Activated naive CD4-positive, alpha-beta T cell treated with anti-CD3 and anti-CD28 coated beads, Interleukin-2, amount 10 ng/mL, durations not matched to agents 7 days and 5 days (primary cell): ENCODE measurements at regions not wholly inside any gene's neighbourhood (a gene's known extent, or its start where the extent isn't known, plus 50 kb on each side); places are given as distances from the start of the nearest gene placed in this dataset.
"Not testable (repeated sequence)": the region's sequence is repeated elsewhere in the genome, so short reads cannot be mapped to it uniquely, and the experiment has no call there.

Experiments
- CTCF ChIA-PET: fragments of 350-600 bp; sonication (Branson Sonifier 250); formaldehyde crosslinking; loops from one replicate; lab custom pipeline; 2021; ENCODE audit warnings: antibody characterized with exemption; lab: Charles Lee
- DNase-seq: peaks from one replicate; pipeline ENCODE4 v3.0.0-alpha.2; 2020
- H3K27ac Mint-ChIP-seq: one replicate; pipeline ENCODE4 v1.8.0; 2021; ENCODE audit warnings: mild to moderate bottlenecking, moderate library complexity, mixed read lengths
- H3K27me3 Mint-ChIP-seq: one replicate; pipeline ENCODE4 v1.8.0; 2021; ENCODE audit warnings: mild to moderate bottlenecking, mixed read lengths
- H3K36me3 Mint-ChIP-seq: one replicate; pipeline ENCODE4 v1.8.0; 2021; ENCODE audit warnings: mixed read lengths
- H3K4me1 Mint-ChIP-seq: one replicate; pipeline ENCODE4 v1.8.0; 2021; ENCODE audit warnings: mixed read lengths
- H3K4me3 Mint-ChIP-seq: one replicate; pipeline ENCODE4 v1.8.0; 2021; ENCODE audit warnings: mild to moderate bottlenecking, moderate library complexity, mixed read lengths
- H3K9me3 Mint-ChIP-seq: one replicate; pipeline ENCODE4 v1.8.0; 2021; ENCODE audit warnings: mixed read lengths

DNA sequence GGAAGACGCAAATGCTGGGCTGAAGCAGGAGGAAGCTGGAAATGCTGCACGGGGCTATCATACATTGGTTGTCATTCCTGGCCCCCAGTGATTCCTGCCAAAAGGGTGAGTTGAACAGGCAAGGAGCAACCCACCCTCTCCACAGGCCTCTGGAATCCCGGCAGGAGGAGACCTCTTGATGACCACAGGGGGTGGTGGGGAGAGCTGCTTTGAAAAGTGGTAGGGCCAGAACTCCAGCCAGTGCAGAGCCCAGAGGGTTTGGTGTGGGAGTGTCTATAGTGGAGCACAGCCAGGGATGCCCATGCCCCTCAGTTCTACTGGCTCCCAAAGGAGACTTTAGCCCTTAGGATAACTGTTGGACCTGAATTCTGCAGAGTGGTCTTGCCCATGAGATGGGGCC lies 89.2 kb downstream of the SAMD9 start:
- Mint-ChIP-seq H3K4me1 (peaks cover 5% of the 10 kb centered on the region), H3K27me3 (no peaks in the 10 kb centered on the region), H3K27ac (no peak overlapping the region), H3K4me3 (no peak overlapping the region), H3K9me3 (peaks cover 20% of the 10 kb centered on the region), H3K36me3 (peaks cover 4% of the 10 kb centered on the region)
- no peak for DNase-seq
- CTCF ChIA-PET, result no interaction called here

DNA sequence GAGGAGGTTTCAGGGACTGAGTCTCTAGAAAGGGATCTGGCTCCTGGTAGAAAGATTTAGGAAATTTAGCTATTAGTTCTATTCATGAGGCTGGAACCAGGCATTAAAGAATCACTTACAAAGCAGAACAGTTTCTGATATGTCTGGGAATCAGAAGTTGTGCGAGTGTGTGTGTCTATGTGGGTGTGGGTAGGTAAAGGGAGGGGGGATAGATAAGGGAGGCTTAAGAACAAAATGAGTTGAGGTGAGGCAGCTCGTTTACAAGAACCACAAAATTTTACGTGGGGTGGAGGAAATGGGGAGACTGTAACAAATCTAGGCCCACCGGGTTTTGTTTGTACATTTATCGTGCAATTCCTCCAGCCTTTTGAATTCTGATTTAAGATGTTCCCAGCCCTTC lies 90.7 kb downstream of the SAMD9 start:
- DNase-seq, result no peak
- Mint-ChIP-seq H3K36me3 (peaks cover 4% of the 10 kb centered on the region), H3K27me3 (no peaks in the 10 kb centered on the region), H3K27ac (no peak overlapping the region), H3K4me1 (peaks cover 5% of the 10 kb centered on the region), H3K4me3 (no peak overlapping the region), H3K9me3 (peaks cover 17% of the 10 kb centered on the region)
- CTCF ChIA-PET, result no interaction called here

GRCh38 chr7:93026425-93026824 lies 91.4 kb downstream of the SAMD9 start:
- H3K4me1 Mint-ChIP-seq, result peaks cover 5% of the 10 kb centered on the region
- no peak for DNase-seq
- peaks cover 13% of the 10 kb centered on the region for H3K9me3 Mint-ChIP-seq
- CTCF ChIA-PET, result no interaction called here
- no peak overlapping the region for H3K4me3 Mint-ChIP-seq
- peaks cover 4% of the 10 kb centered on the region for H3K36me3 Mint-ChIP-seq
- no peak overlapping the region for H3K27ac Mint-ChIP-seq
- no peaks in the 10 kb centered on the region for H3K27me3 Mint-ChIP-seq

DNA sequence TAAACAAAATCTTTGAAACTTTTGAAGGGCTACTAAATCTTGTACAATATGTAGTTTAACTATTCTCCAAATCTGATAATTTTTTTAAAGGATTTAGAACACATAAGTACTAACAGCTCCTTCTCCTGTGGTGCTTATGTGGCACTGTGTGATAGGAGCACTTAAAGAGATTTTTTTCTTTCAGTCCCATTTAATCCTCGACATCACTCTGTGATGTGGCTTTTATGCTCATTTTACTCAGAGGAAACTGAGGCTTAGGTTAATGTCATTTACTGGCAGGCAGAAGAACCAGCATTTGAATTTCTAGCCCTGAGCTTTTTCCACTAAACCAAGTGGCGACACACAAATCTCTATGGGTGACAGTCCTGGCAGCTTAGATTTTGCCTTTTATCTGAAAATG lies 92.4 kb downstream of the SAMD9 start:
- H3K36me3 Mint-ChIP-seq, result no peaks in the 10 kb centered on the region
- DNase-seq, result no peak
- CTCF ChIA-PET, result interaction anchor here (1.2 kb wide), 1 partner anchor 8 kb away, joined by 3 read pairs; no protein-coding TSS in a partner anchor
- H3K9me3 Mint-ChIP-seq, result peaks cover 6% of the 10 kb centered on the region
- no peak overlapping the region for H3K4me3 Mint-ChIP-seq
- no peaks in the 10 kb centered on the region for H3K27me3 Mint-ChIP-seq
- H3K4me1 Mint-ChIP-seq, result peaks cover 5% of the 10 kb centered on the region
- no peak overlapping the region for H3K27ac Mint-ChIP-seq

GRCh38 chr7:93022931-93023478 lies 94.8 kb downstream of the SAMD9 start:
- H3K27ac Mint-ChIP-seq, H3K27me3 Mint-ChIP-seq, H3K36me3 Mint-ChIP-seq, H3K4me3 Mint-ChIP-seq, H3K4me1 Mint-ChIP-seq, CTCF ChIA-PET, H3K9me3 Mint-ChIP-seq, DNase-seq: not testable (repeated sequence)

DNA sequence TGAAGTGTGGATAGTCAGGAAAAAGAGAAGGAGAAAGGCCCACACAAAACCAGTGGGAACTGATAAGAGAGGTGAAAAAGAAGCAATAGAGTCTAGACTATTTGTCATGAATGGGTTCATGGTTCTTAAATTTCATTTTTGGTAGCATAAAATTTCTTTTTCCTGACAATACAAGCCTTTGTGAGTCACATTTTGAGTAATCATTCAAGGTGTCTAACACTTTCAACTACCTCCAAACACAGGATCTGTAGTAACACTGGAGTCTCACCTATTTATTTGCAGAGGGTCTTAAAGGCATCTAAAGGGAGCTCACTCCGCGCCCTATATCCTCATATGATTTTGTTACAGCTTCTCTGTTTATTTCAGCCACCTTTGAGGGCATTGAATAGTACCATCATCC lies 96.0 kb downstream of the SAMD9 start:
- DNase-seq, result no peak
- H3K27me3 Mint-ChIP-seq, result no peaks in the 10 kb centered on the region
- H3K36me3 Mint-ChIP-seq, result no peaks in the 10 kb centered on the region
- H3K9me3 Mint-ChIP-seq, result peaks cover 6% of the 10 kb centered on the region
- CTCF ChIA-PET, result no interaction called here
- no peak overlapping the region for H3K4me3 Mint-ChIP-seq
- no peak overlapping the region for H3K27ac Mint-ChIP-seq
- peaks cover 5% of the 10 kb centered on the region for H3K4me1 Mint-ChIP-seq

DNA sequence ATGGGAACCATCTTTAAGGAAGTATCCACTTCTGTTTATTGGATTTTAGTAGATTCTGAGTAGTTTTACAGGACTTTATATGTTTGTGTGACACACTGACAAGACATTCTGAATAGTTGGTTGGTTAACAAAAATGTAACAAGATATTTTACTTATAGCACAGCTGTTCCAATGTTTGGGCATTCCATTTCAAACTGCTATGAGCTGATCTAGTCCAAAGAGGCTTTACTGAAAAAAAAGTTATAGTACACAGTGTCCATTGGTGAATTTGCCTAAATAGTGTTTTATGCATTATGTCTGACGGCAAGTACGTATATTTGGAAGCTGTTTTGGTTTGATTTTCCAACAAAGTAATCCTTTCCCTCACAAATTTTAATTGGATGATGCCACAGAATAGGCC lies 99.1 kb downstream of the SAMD9 start:
- no peak overlapping the region for H3K4me3 Mint-ChIP-seq
- H3K4me1 Mint-ChIP-seq, result peaks cover 8% of the 10 kb centered on the region
- no peak overlapping the region for H3K27ac Mint-ChIP-seq
- H3K36me3 Mint-ChIP-seq, result no peaks in the 10 kb centered on the region
- CTCF ChIA-PET, result no interaction called here
- no peaks in the 10 kb centered on the region for H3K27me3 Mint-ChIP-seq
- peaks cover 6% of the 10 kb centered on the region for H3K9me3 Mint-ChIP-seq
- DNase-seq, result no peak

- CTCF ChIA-PET, result interaction anchor here (1.4 kb wide), 1 partner anchor 399 kb away, joined by 3 read pairs; no protein-coding TSS in a partner anchor
- Mint-ChIP-seq H3K9me3 (no peaks in the 10 kb centered on the region), H3K36me3 (no peaks in the 10 kb centered on the region), H3K4me3 (no peak overlapping the region), H3K27ac (no peak overlapping the region), H3K4me1 (peaks cover 8% of the 10 kb centered on the region), H3K27me3 (no peaks in the 10 kb centered on the region)
- no peak for DNase-seq
These were observed 100.9 kb downstream of the SAMD9 start for GRCh38 chr7:93016681-93017381.

DNA sequence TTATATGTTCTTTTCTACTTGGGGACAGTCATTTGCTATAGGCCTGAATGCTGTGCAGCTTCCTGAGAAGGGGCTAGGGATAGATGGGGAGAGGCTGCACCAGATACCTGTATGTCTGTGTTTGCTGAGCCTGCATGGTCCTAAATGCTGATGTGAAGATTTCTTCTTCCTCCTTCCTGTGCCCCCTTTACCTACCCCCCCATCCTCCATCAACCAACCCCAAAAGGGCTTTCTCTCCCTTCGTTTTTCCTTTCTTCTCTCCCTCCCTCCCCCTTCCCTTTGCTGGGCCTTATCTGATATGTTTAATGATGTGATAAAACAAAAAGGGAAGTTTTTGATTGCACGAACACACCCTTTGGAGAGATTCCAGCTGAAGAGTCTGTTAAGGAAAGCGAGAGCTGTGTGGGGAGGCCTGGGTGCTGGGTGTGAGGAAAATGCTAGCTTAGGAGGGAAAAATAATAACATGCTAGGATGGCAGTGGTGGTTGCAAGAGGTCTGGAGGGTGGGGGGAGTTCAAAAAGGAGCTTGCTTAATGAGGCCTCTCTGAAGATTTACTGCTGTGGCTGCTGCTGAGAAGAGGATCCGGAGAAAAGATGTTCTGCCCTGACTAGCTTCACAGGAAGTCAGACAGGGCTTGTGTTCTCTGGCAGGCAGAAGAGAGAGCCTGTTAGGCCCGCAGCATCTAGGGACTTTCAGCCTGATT lies 101.8 kb downstream of the SAMD9 start:
- DNase-seq, result no peak
- Mint-ChIP-seq H3K36me3 (no peaks in the 10 kb centered on the region), H3K27ac (no peak overlapping the region), H3K27me3 (no peaks in the 10 kb centered on the region), H3K9me3 (no peaks in the 10 kb centered on the region), H3K4me1 (peaks cover 8% of the 10 kb centered on the region), H3K4me3 (no peak overlapping the region)
- CTCF ChIA-PET, result interaction anchor here (1.4 kb wide), 1 partner anchor 398 kb away, joined by 3 read pairs; no protein-coding TSS in a partner anchor

- CTCF ChIA-PET, result no interaction called here
These were observed 102.5 kb downstream of the SAMD9 start for GRCh38 chr7:93015101-93015778.

GRCh38 chr7:93014410-93014809 lies 103.4 kb downstream of the SAMD9 start:
- no peak for DNase-seq
- H3K4me3 Mint-ChIP-seq, result no peak overlapping the region
- H3K9me3 Mint-ChIP-seq, result no peaks in the 10 kb centered on the region
- H3K4me1 Mint-ChIP-seq, result peaks cover 8% of the 10 kb centered on the region
- CTCF ChIA-PET, result no interaction called here
- no peak overlapping the region for H3K27ac Mint-ChIP-seq
- no peaks in the 10 kb centered on the region for H3K27me3 Mint-ChIP-seq
- no peaks in the 10 kb centered on the region for H3K36me3 Mint-ChIP-seq

More at GRCh38 chr7:93015101-93015778, 102.5 kb downstream of the SAMD9 start:
- DNase-seq, result no peak
- H3K27me3 Mint-ChIP-seq, result no peaks in the 10 kb centered on the region
- H3K36me3 Mint-ChIP-seq, result no peaks in the 10 kb centered on the region
- peaks cover 8% of the 10 kb centered on the region for H3K4me1 Mint-ChIP-seq
- H3K4me3 Mint-ChIP-seq, result no peak overlapping the region
- H3K27ac Mint-ChIP-seq, result no peak overlapping the region
- H3K9me3 Mint-ChIP-seq, result no peaks in the 10 kb centered on the region

GRCh38 chr7:93013446-93014061 lies 104.2 kb downstream of the SAMD9 start:
- no peaks in the 10 kb centered on the region for H3K36me3 Mint-ChIP-seq
- no peak overlapping the region for H3K4me3 Mint-ChIP-seq
- no peaks in the 10 kb centered on the region for H3K27me3 Mint-ChIP-seq
- CTCF ChIA-PET, result no interaction called here
- DNase-seq, result no peak
- H3K27ac Mint-ChIP-seq, result no peak overlapping the region
- peaks cover 8% of the 10 kb centered on the region for H3K4me1 Mint-ChIP-seq
- no peaks in the 10 kb centered on the region for H3K9me3 Mint-ChIP-seq

- Mint-ChIP-seq H3K4me1 (peaks cover 8% of the 10 kb centered on the region), H3K27me3 (no peaks in the 10 kb centered on the region), H3K36me3 (no peaks in the 10 kb centered on the region), H3K9me3 (no peaks in the 10 kb centered on the region), H3K27ac (no peak overlapping the region), H3K4me3 (no peak overlapping the region)
- DNase-seq, result no peak
- CTCF ChIA-PET, result interaction anchor here (0.7 kb wide), 1 partner anchor 152 kb away, joined by 3 read pairs; no protein-coding TSS in a partner anchor
These were observed 106.2 kb downstream of the SAMD9 start for GRCh38 chr7:93011351-93012294.
